ENCODE measurements at regions not wholly inside any gene's neighbourhood (a gene's known extent, or its start where the extent isn't known, plus 50 kb on each side); places are given as distances from the start of the nearest gene placed in this dataset.

GRCh38 chr19:33950091-33950750, 153.6 kb downstream of the KCTD15 start:
- no peaks in the 10 kb centered on the region for H3K36me3 Mint-ChIP-seq
- H3K4me3 Mint-ChIP-seq = no peak overlapping the region
- no peak overlapping the region for H3K27ac Mint-ChIP-seq
- H3K4me1 Mint-ChIP-seq (ENCODE audit: low read depth) = no peaks in the 10 kb centered on the region
- H3K9me3 Mint-ChIP-seq (ENCODE audit: low read depth) = no peaks in the 10 kb centered on the region
- H3K27me3 Mint-ChIP-seq = peaks cover 4% of the 10 kb centered on the region

GRCh38 chr19:33953023-33953422, 156.4 kb downstream of the KCTD15 start:
- H3K27me3 Mint-ChIP-seq = peaks cover 4% of the 10 kb centered on the region
- no peaks in the 10 kb centered on the region for H3K4me1 Mint-ChIP-seq (ENCODE audit: low read depth)
- H3K4me3 Mint-ChIP-seq = no peak overlapping the region
- no peak overlapping the region for H3K27ac Mint-ChIP-seq
- no peaks in the 10 kb centered on the region for H3K36me3 Mint-ChIP-seq
- no peaks in the 10 kb centered on the region for H3K9me3 Mint-ChIP-seq (ENCODE audit: low read depth)

- H3K27me3 Mint-ChIP-seq = peaks cover 4% of the 10 kb centered on the region
- H3K27ac Mint-ChIP-seq = no peak overlapping the region
- no peaks in the 10 kb centered on the region for H3K9me3 Mint-ChIP-seq (ENCODE audit: low read depth)
- no peaks in the 10 kb centered on the region for H3K4me1 Mint-ChIP-seq (ENCODE audit: low read depth)
- no peaks in the 10 kb centered on the region for H3K36me3 Mint-ChIP-seq
- H3K4me3 Mint-ChIP-seq = no peak overlapping the region
These were observed 156.9 kb downstream of the KCTD15 start for GRCh38 chr19:33953592-33953991.

- Mint-ChIP-seq H3K4me1 (ENCODE audit: low read depth) (no peaks in the 10 kb centered on the region), H3K27ac (no peak overlapping the region), H3K4me3 (no peak overlapping the region), H3K36me3 (no peaks in the 10 kb centered on the region), H3K9me3 (ENCODE audit: low read depth) (no peaks in the 10 kb centered on the region), H3K27me3 (peaks cover 4% of the 10 kb centered on the region)
These were observed 158.0 kb downstream of the KCTD15 start for GRCh38 chr19:33954686-33955085.

- H3K4me1 Mint-ChIP-seq (ENCODE audit: low read depth) = no peaks in the 10 kb centered on the region
- H3K27me3 Mint-ChIP-seq = peaks cover 4% of the 10 kb centered on the region
- H3K9me3 Mint-ChIP-seq (ENCODE audit: low read depth) = no peaks in the 10 kb centered on the region
- no peak overlapping the region for H3K4me3 Mint-ChIP-seq
- H3K27ac Mint-ChIP-seq = no peak overlapping the region
- no peaks in the 10 kb centered on the region for H3K36me3 Mint-ChIP-seq
These were observed 160.3 kb downstream of the KCTD15 start for GRCh38 chr19:33956941-33957340.

GRCh38 chr19:33957804-33958203, 161.1 kb downstream of the KCTD15 start:
- no peaks in the 10 kb centered on the region for H3K4me1 Mint-ChIP-seq (ENCODE audit: low read depth)
- peaks cover 7% of the 10 kb centered on the region for H3K27me3 Mint-ChIP-seq
- no peak overlapping the region for H3K27ac Mint-ChIP-seq

GRCh38 chr19:33960566-33960965, 163.9 kb downstream of the KCTD15 start:
- no peaks in the 10 kb centered on the region for H3K4me1 Mint-ChIP-seq (ENCODE audit: low read depth)
- H3K27ac Mint-ChIP-seq = no peak overlapping the region
- H3K4me3 Mint-ChIP-seq = no peak overlapping the region
- no peaks in the 10 kb centered on the region for H3K9me3 Mint-ChIP-seq (ENCODE audit: low read depth)
- H3K36me3 Mint-ChIP-seq = no peaks in the 10 kb centered on the region
- peaks cover 5% of the 10 kb centered on the region for H3K27me3 Mint-ChIP-seq

More at GRCh38 chr19:33957804-33958203, 161.1 kb downstream of the KCTD15 start:
- no peak overlapping the region for H3K4me3 Mint-ChIP-seq
- no peaks in the 10 kb centered on the region for H3K36me3 Mint-ChIP-seq
- H3K9me3 Mint-ChIP-seq (ENCODE audit: low read depth) = no peaks in the 10 kb centered on the region

GRCh38 chr19:33962161-33962560, 165.5 kb downstream of the KCTD15 start:
- no peak overlapping the region for H3K27ac Mint-ChIP-seq
- no peaks in the 10 kb centered on the region for H3K4me1 Mint-ChIP-seq (ENCODE audit: low read depth)
- peaks cover 5% of the 10 kb centered on the region for H3K27me3 Mint-ChIP-seq
- no peak overlapping the region for H3K4me3 Mint-ChIP-seq
- H3K36me3 Mint-ChIP-seq = peaks cover 6% of the 10 kb centered on the region
- peaks cover 7% of the 10 kb centered on the region for H3K9me3 Mint-ChIP-seq (ENCODE audit: low read depth)

- peaks cover 5% of the 10 kb centered on the region for H3K27me3 Mint-ChIP-seq
- H3K4me3 Mint-ChIP-seq = no peak overlapping the region
- peaks cover 7% of the 10 kb centered on the region for H3K9me3 Mint-ChIP-seq (ENCODE audit: low read depth)
- peaks cover 7% of the 10 kb centered on the region for H3K36me3 Mint-ChIP-seq
- no peaks in the 10 kb centered on the region for H3K4me1 Mint-ChIP-seq (ENCODE audit: low read depth)
- no peak overlapping the region for H3K27ac Mint-ChIP-seq
These were observed 166.8 kb downstream of the KCTD15 start for GRCh38 chr19:33963514-33963913.

- Mint-ChIP-seq H3K27me3 (peaks cover 10% of the 10 kb centered on the region), H3K27ac (no peak overlapping the region), H3K4me3 (no peak overlapping the region), H3K4me1 (ENCODE audit: low read depth) (no peaks in the 10 kb centered on the region), H3K36me3 (peaks cover 7% of the 10 kb centered on the region), H3K9me3 (ENCODE audit: low read depth) (peaks cover 33% of the 10 kb centered on the region)
These were observed 174.4 kb downstream of the KCTD15 start for GRCh38 chr19:33971073-33971472.

- H3K27me3 Mint-ChIP-seq = peaks cover 18% of the 10 kb centered on the region
- no peak overlapping the region for H3K4me3 Mint-ChIP-seq
- H3K4me1 Mint-ChIP-seq (ENCODE audit: low read depth) = no peaks in the 10 kb centered on the region
- no peak overlapping the region for H3K27ac Mint-ChIP-seq
- peaks cover 16% of the 10 kb centered on the region for H3K9me3 Mint-ChIP-seq (ENCODE audit: low read depth)
- no peaks in the 10 kb centered on the region for H3K36me3 Mint-ChIP-seq
These were observed 181.4 kb downstream of the KCTD15 start for GRCh38 chr19:33977756-33978685.

- peaks cover 24% of the 10 kb centered on the region for H3K27me3 Mint-ChIP-seq
- H3K27ac Mint-ChIP-seq = no peak overlapping the region
These were observed 186.0 kb downstream of the KCTD15 start for GRCh38 chr19:33982706-33983105.

GRCh38 chr19:33988601-33989000, 183.7 kb upstream of the LSM14A start:
- peaks cover 6% of the 10 kb centered on the region for H3K36me3 Mint-ChIP-seq
- H3K27ac Mint-ChIP-seq = no peak overlapping the region
- H3K4me3 Mint-ChIP-seq = no peak overlapping the region
- H3K27me3 Mint-ChIP-seq = peaks cover 23% of the 10 kb centered on the region
- H3K9me3 Mint-ChIP-seq (ENCODE audit: low read depth) = peaks cover 30% of the 10 kb centered on the region
- H3K4me1 Mint-ChIP-seq (ENCODE audit: low read depth) = no peaks in the 10 kb centered on the region

More at GRCh38 chr19:33982706-33983105, 186.0 kb downstream of the KCTD15 start:
- Mint-ChIP-seq H3K36me3 (peaks cover 4% of the 10 kb centered on the region), H3K4me3 (no peak overlapping the region), H3K9me3 (ENCODE audit: low read depth) (peaks cover 20% of the 10 kb centered on the region), H3K4me1 (ENCODE audit: low read depth) (no peaks in the 10 kb centered on the region)

- Mint-ChIP-seq H3K27me3 (peaks cover 14% of the 10 kb centered on the region), H3K36me3 (no peaks in the 10 kb centered on the region), H3K9me3 (ENCODE audit: low read depth) (peaks cover 8% of the 10 kb centered on the region)
These were observed 174.6 kb upstream of the LSM14A start for GRCh38 chr19:33997690-33998089.

GRCh38 chr19:33998302-33998701, 174.0 kb upstream of the LSM14A start:
- H3K9me3 Mint-ChIP-seq (ENCODE audit: low read depth) = peaks cover 5% of the 10 kb centered on the region
- peaks cover 14% of the 10 kb centered on the region for H3K27me3 Mint-ChIP-seq
- H3K4me3 Mint-ChIP-seq = no peak overlapping the region
- H3K27ac Mint-ChIP-seq = no peak overlapping the region
- H3K36me3 Mint-ChIP-seq = no peaks in the 10 kb centered on the region
- H3K4me1 Mint-ChIP-seq (ENCODE audit: low read depth) = no peaks in the 10 kb centered on the region

More at GRCh38 chr19:33997690-33998089, 174.6 kb upstream of the LSM14A start:
- Mint-ChIP-seq H3K4me3 (no peak overlapping the region), H3K4me1 (ENCODE audit: low read depth) (no peaks in the 10 kb centered on the region), H3K27ac (no peak overlapping the region)

Measured in activated naive CD8-positive, alpha-beta T cell (primary cell).